ENCODE measurements at regions not wholly inside any gene's neighbourhood (a gene's known extent, or its start where the extent isn't known, plus 50 kb on each side); places are given as distances from the start of the nearest gene placed in this dataset.

DNA sequence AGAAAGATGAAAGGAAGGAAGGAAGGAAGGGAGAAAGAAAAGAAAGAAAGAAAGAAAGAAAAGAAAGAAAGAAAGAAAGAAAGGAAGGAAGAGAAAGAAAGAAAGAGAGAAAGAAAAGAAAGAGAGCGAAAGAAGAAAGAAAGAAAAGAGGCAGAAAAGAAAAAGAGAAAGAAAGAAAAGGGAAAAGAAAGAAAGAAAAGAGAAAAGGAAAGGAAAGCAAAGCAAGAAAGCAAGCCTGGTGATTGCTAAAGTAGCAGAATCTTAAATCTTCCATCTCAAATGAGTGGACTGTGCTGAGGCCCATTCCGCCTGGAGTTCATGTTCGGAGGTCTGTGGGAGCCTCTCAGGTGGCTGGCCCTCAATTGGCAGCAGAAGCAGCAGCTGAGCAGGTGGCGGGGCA lies 148.4 kb downstream of the TFAP2A start:
- Histone ChIP-seq H2BK15ac (ENCODE audit: low read depth, low read length) (no peak overlapping the region), H2BK20ac (ENCODE audit: low read depth, low read length, poor library complexity, severe bottlenecking) (no peak overlapping the region), H3K4me1 (ENCODE audit: insufficient read depth, low read length) (peaks cover 10% of the 10 kb centered on the region; the same call in 1 of the 2 replicates), H3K23me2 (ENCODE audit: insufficient read length, low read depth, low read length, poor library complexity, severe bottlenecking) (no peaks in the 10 kb centered on the region), H2BK12ac (ENCODE audit: insufficient read length, low read depth, low read length) (no peak overlapping the region), H4K5ac (ENCODE audit: insufficient read length, low read depth, low read length) (no peak overlapping the region), H3K14ac (ENCODE audit: insufficient read depth, low read length) (no peak overlapping the region), H2BK120ac (ENCODE audit: low read depth, low read length, poor library complexity, severe bottlenecking) (no peak overlapping the region), H4K8ac (replicated peaks; ENCODE audit: insufficient read length, low read depth, low read length) (no peak overlapping the region), H3K23ac (ENCODE audit: insufficient read length, low read depth, low read length) (no peak overlapping the region), H3K18ac (ENCODE audit: insufficient read length, low read depth, low read length) (no peak overlapping the region), H4K20me1 (ENCODE audit: control insufficient read depth, insufficient read depth, insufficient read length) (no peaks in the 10 kb centered on the region), H3K9me3 (ENCODE audit: control insufficient read depth, low read depth, low read length) (no peaks in the 10 kb centered on the region), H3K4me2 (ENCODE audit: insufficient read depth, insufficient read length, low read length) (no peak overlapping the region), H3K27me3 (ENCODE audit: insufficient read depth, low read length) (no peaks in the 10 kb centered on the region), H3K9ac (ENCODE audit: extremely low read depth, insufficient read length, low read length) (no peak overlapping the region), H3K4ac (ENCODE audit: low read depth, low read length) (no peak overlapping the region), H3T11ph (ENCODE audit: low read length) (no peak overlapping the region), H3K79me2 (ENCODE audit: insufficient read depth, low read length) (no peaks in the 10 kb centered on the region), H4K91ac (ENCODE audit: insufficient read length, low read depth, low read length) (no peak overlapping the region), H3K27ac (ENCODE audit: insufficient read length, low read depth, low read length) (no peak overlapping the region), H3K79me1 (ENCODE audit: insufficient read depth, low read depth, low read length, poor library complexity, severe bottlenecking) (no peaks in the 10 kb centered on the region), H3K56ac (ENCODE audit: insufficient read length, low read depth, low read length) (no peak overlapping the region), H2AFZ (ENCODE audit: low read length) (no peak overlapping the region), H2AK5ac (ENCODE audit: insufficient read length, low read length) (no peak overlapping the region), H2BK5ac (ENCODE audit: insufficient read length, low read length) (no peak overlapping the region)
- H3K9me3 Mint-ChIP-seq = peaks cover 5 to 6% of the 10 kb centered on the region in 2 experiments; a peak in 2 of 5 replicates
- no peak overlapping the region for H3K4me3 Mint-ChIP-seq
- no CpG with 5 or more reads among the region's 4 CpGs for WGBS (ENCODE audit: extremely low coverage, insufficient read length, low lambda C conversion rate)
- DNase-seq = no peak
- peak overlapping the region; percentile 5 to 32 (median 30); a peak in 4 of 7 replicates for H3K27ac Mint-ChIP-seq
- H3K4me1 Mint-ChIP-seq = peaks cover 41 to 46% of the 10 kb centered on the region in 2 experiments
- H3K27me3 Mint-ChIP-seq (ENCODE audit: low read depth) = peaks cover 2% of the 10 kb centered on the region; the same call in 1 of the 2 replicates
- TF ChIP-seq, protein P1, sequence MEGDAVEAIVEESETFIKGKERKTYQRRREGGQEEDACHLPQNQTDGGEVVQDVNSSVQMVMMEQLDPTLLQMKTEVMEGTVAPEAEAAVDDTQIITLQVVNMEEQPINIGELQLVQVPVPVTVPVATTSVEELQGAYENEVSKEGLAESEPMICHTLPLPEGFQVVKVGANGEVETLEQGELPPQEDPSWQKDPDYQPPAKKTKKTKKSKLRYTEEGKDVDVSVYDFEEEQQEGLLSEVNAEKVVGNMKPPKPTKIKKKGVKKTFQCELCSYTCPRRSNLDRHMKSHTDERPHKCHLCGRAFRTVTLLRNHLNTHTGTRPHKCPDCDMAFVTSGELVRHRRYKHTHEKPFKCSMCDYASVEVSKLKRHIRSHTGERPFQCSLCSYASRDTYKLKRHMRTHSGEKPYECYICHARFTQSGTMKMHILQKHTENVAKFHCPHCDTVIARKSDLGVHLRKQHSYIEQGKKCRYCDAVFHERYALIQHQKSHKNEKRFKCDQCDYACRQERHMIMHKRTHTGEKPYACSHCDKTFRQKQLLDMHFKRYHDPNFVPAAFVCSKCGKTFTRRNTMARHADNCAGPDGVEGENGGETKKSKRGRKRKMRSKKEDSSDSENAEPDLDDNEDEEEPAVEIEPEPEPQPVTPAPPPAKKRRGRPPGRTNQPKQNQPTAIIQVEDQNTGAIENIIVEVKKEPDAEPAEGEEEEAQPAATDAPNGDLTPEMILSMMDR (conservative IDR thresholded peaks at IDR 0.05) = no peak
- H3K36me3 Mint-ChIP-seq (ENCODE audit: insufficient read depth in 1 of 3, low read depth in 3 of 3) = no peaks in the 10 kb centered on the region; a peak in 1 of 7 replicates

Data from H9 (cell line).